ENCODE measurements at regions not wholly inside any gene's neighbourhood (a gene's known extent, or its start where the extent isn't known, plus 50 kb on each side); places are given as distances from the start of the nearest gene placed in this dataset.
A peak's percentile ranks its signal among the peaks of the same experiment; 100 is the strongest.

DNA sequence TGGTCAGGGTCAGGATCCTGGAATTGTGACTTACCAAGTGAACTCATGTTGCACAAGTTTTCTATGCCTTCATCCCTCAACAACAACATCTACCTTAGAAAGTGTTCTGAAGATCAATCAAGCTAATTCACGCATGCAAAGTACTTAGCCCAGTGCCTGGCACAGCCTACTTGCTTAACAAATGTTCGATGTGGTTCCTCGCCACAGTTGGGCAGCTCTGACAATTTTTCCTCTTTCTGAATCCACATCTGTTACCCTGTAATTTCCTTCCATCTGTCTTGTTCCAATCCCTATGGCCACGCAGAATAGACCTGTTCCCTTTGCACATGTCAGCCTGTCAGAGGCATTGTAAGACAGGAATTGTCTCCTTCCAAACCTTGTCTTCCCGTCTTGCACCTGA, 1415.2 kb downstream of the TBC1D22A start:
- TF ChIP-seq, protein P1, sequence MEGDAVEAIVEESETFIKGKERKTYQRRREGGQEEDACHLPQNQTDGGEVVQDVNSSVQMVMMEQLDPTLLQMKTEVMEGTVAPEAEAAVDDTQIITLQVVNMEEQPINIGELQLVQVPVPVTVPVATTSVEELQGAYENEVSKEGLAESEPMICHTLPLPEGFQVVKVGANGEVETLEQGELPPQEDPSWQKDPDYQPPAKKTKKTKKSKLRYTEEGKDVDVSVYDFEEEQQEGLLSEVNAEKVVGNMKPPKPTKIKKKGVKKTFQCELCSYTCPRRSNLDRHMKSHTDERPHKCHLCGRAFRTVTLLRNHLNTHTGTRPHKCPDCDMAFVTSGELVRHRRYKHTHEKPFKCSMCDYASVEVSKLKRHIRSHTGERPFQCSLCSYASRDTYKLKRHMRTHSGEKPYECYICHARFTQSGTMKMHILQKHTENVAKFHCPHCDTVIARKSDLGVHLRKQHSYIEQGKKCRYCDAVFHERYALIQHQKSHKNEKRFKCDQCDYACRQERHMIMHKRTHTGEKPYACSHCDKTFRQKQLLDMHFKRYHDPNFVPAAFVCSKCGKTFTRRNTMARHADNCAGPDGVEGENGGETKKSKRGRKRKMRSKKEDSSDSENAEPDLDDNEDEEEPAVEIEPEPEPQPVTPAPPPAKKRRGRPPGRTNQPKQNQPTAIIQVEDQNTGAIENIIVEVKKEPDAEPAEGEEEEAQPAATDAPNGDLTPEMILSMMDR (IDR thresholded peaks at IDR 0.05; ENCODE audit: control insufficient read depth, extremely low read depth, insufficient read depth), result no peak
- H3K4me3 ChIP-seq (ENCODE audit: low read depth, low read length), result no peak overlapping the region
- DNase-seq (ENCODE audit: low read depth), result no peak

DNA sequence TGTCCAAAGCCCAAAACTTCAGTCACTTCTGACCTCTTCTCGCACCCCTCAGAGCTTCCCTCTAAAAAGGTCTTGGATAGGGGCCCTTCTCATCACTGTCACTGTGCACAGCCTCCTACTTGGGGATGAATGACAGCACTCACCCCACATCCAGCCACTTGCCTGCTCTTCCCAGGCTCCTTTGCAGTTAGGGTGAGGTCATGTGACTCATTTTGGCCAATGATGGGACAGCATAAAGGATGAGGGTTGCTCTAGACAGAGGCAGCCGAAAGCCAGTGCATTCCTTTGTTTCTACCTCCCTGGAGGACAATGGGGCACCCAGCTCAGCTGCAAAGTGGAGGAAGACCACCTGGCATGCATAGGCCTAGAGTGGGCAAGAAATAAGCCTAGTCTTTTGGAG, 1413.3 kb downstream of the TBC1D22A start:
- no peak overlapping the region for H3K4me3 ChIP-seq (ENCODE audit: low read depth, low read length)
- TF ChIP-seq, protein P1 (IDR thresholded peaks at IDR 0.05; ENCODE audit: control insufficient read depth, extremely low read depth, insufficient read depth), result no peak
- no peak for DNase-seq (ENCODE audit: low read depth)

DNA sequence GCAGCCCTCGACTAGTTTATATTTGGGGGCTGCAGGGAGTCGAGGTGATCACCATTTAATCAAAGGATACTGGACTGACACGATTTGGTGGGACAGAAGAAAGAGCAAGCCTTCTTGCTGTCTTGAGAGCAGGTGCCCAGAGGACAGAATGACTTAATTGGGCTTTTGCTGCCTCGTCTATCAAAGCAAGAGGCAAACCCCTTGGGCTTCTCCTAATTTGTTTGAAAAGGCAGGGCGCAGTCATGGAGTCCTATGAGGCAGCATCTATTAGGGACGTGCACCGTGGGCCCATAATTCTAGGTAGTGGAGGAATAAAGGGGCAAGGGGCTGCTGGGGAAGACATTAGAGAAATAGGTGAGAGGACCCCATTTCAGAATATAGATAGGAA, 1411.3 kb downstream of the TBC1D22A start:
- H3K4me3 ChIP-seq (ENCODE audit: low read depth, low read length), result no peak overlapping the region
- no peak for DNase-seq (ENCODE audit: low read depth)
- TF ChIP-seq, protein P1 (IDR thresholded peaks at IDR 0.05; ENCODE audit: control insufficient read depth, extremely low read depth, insufficient read depth), result no peak

DNA sequence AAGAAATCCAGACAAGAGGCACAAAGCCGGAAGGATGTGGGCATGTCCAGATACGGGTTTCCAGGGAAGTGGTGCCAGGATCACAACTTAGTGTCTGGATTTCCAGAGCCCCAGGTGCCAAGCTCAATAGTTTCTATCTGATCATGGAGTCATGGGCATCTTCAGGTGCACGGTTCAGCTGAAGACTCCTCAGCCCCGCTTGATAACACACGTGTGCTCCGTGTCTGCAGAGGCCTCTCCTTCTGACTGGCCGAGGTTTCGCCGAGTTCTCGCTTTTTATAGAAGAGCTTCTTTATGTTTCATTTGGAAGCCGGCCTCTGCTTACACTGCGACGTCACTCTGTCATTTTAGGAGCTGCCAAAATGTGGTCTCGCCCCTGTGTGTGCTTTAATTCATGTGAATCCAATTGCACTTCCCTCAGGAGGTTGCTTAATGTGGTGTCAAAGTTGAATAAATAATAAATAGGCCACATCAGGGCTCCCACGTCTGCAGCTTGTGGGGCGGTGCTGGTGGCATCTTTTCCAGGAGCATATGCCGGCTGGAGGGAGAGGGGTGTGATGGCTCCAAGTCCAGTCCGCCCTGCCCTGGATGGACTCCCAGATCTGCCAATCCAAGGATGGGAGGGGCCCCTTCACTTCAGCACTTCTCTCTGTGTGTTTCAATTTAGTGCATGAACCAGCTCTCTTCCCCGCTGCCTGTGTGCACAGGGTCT, 1410.8 kb downstream of the TBC1D22A start:
- DNase-seq (ENCODE audit: low read depth), result peak; percentile 13
- TF ChIP-seq, protein P1 (IDR thresholded peaks at IDR 0.05; ENCODE audit: control insufficient read depth, extremely low read depth, insufficient read depth), result no peak
- no peak overlapping the region for H3K4me3 ChIP-seq (ENCODE audit: low read depth, low read length)

DNA sequence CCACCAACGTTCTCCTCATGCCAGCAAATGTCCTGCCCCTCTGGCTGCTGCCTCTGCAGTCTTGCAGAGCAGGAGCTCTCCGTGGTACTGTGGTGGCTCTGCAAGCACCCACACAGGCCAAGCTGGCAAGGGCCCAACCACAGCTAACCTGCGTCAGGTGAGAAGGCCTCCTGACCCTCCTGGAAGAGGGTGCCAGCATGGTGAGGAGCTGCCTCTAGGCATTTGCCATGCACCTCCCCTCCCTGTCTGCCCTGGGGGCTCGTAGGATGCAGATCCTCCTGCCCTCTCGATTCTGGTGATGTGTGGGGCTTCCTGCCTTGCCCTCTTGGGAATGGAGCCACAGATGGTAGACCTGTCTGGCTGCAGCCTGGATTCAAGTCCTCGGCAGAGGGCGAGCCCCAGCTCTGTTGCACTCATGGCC, 1408.8 kb downstream of the TBC1D22A start:
- H3K4me3 ChIP-seq (ENCODE audit: low read depth, low read length), result no peak overlapping the region
- DNase-seq (ENCODE audit: low read depth), result no peak
- TF ChIP-seq, protein P1 (IDR thresholded peaks at IDR 0.05; ENCODE audit: control insufficient read depth, extremely low read depth, insufficient read depth), result no peak

DNA sequence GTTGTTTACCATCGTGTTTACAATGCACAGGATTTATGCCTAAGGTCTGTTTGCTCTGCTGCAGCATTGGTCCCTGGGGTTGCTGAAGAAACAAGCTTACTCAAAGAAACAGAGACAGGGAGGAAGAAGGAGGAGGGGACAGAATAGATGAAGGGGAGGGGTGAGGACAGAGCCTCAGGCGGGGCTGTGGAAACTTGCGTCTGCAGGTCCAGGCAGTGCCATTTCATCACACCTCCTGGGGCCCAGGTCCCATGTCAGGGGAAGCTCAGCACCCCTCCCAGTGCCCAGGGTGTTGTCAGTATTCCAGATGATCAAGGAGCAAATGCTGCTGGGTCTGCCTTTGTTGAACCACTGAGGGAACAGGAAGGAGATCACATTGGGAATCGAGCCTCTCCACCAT, 1406.8 kb downstream of the TBC1D22A start:
- DNase-seq (ENCODE audit: low read depth), result no peak

More for the DNA sequence above, 1406.8 kb downstream of the TBC1D22A start:
- TF ChIP-seq, protein P1 (IDR thresholded peaks at IDR 0.05; ENCODE audit: control insufficient read depth, extremely low read depth, insufficient read depth), result no peak
- H3K4me3 ChIP-seq (ENCODE audit: low read depth, low read length), result no peak overlapping the region
